GM23248 (cell line): ENCODE measurements at regions not wholly inside any gene's neighbourhood (a gene's known extent, or its start where the extent isn't known, plus 50 kb on each side); places are given as distances from the start of the nearest gene placed in this dataset.

Source experiments
- EZH2 ChIP-seq: fragments of 200-600 bp; sonication (generic); IDR thresholded peaks from 2 replicates; pipeline ENCODE4 v1.6.1; 2018; ENCODE audit warnings: antibody characterized with exemption, mild to moderate bottlenecking; ENCODE audit not compliant: insufficient read depth, poor library complexity, severe bottlenecking
- EZH2phosphoT487 ChIP-seq: fragments of 200-600 bp; sonication (generic); IDR thresholded peaks from 2 replicates; pipeline ENCODE4 v1.6.1; 2018; ENCODE audit warnings: antibody characterized with exemption, moderate library complexity, mild to moderate bottlenecking, low read depth; ENCODE audit not compliant: insufficient read depth

- TF ChIP-seq EZH2phosphoT487 (no peak), EZH2 (no peak)
Observed at GRCh38 chr12:98409548-98409947, 105.8 kb upstream of the TMPO start.
